Parathyroid adenoma (tissue), 2 donors: ENCODE measurements at regions not wholly inside any gene's neighbourhood (a gene's known extent, or its start where the extent isn't known, plus 50 kb on each side); places are given as distances from the start of the nearest gene placed in this dataset.
"Not testable (repeated sequence)": the region's sequence is repeated elsewhere in the genome, so short reads cannot be mapped to it uniquely, and the experiment has no call there.

Experiments used
- H2AFZ ChIP-seq: fragments of 300-600 bp; sonication (generic); one replicate; pipeline ENCODE4 v1.7.0; 2017; ENCODE audit warnings: antibody characterized with exemption, mild to moderate bottlenecking
- H3K27ac ChIP-seq: fragments of 300-600 bp; sonication (generic); one replicate; pipeline ENCODE4 v1.7.0; 2017
- H3K27me3 ChIP-seq: fragments of 300-600 bp; sonication (generic); one replicate; pipeline ENCODE4 v1.7.0; 2017; ENCODE audit warnings: low read length; ENCODE audit not compliant: control insufficient read depth, insufficient read depth
- H3K36me3 ChIP-seq: fragments of 300-600 bp; sonication (generic); one replicate; pipeline ENCODE4 v1.7.0; 2017; ENCODE audit warnings: low read length; ENCODE audit not compliant: control insufficient read depth, insufficient read depth
- H3K4me1 ChIP-seq: fragments of 300-600 bp; sonication (generic); one replicate; pipeline ENCODE4 v1.7.0; 2017; ENCODE audit warnings: control low read depth
- H3K4me2 ChIP-seq: fragments of 300-600 bp; sonication (generic); one replicate; pipeline ENCODE4 v1.7.0; 2017; ENCODE audit warnings: low read length
- H3K4me3 ChIP-seq: fragments of 300-600 bp; sonication (generic); one replicate; pipeline ENCODE4 v1.7.0; 2017; ENCODE audit warnings: low read depth, low read length
- H3K79me2 ChIP-seq: fragments of 300-600 bp; sonication (generic); one replicate; pipeline ENCODE4 v1.7.0; 2017; ENCODE audit warnings: control low read depth
- H3K9ac ChIP-seq: fragments of 300-600 bp; sonication (generic); one replicate; pipeline ENCODE4 v1.7.0; 2017; ENCODE audit warnings: mild to moderate bottlenecking
- H3K9me3 ChIP-seq: fragments of 300-600 bp; sonication (generic); one replicate; pipeline ENCODE4 v1.7.0; 2017; ENCODE audit warnings: low read length; ENCODE audit not compliant: control insufficient read depth
- TF ChIP-seq, protein P1 (sequence below): fragments of 300-600 bp; sonication (generic); IDR thresholded peaks from one replicate; pipeline ENCODE4 v1.7.0; 2017; ENCODE audit warnings: antibody characterized with exemption, mild to moderate bottlenecking
- donor health status: primary hyperparathyroidism.

DNA sequence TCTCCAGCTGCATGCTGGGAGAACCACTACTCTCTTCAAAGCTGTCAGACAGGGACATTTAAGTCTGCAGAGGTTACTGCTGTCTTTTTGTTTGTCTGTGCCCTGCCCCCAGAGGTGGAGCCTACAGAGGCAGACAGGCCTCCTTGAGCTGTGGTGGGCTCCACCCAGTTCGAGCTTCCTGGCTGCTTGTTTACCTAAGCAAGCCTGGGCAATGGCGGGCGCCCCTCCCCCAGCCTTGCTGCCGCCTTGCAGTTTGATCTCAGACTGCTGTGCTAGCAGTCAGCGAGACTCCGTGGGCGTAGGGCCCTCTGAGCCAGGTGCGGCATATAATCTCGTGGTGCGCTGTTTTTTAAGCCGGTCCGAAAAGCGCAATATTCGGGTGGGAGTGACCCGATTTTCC lies 215.0 kb downstream of the STIM2 start:
- not testable (repeated sequence) for H3K4me2 ChIP-seq, H3K36me3 ChIP-seq, H3K27me3 ChIP-seq, H3K27ac ChIP-seq, H3K4me1 ChIP-seq, H3K9me3 ChIP-seq, H3K9ac ChIP-seq, H3K79me2 ChIP-seq, H2AFZ ChIP-seq, H3K4me3 ChIP-seq

- H3K4me1 ChIP-seq: no peaks in the 10 kb centered on the region
- H3K9ac ChIP-seq: no peak overlapping the region
- H3K27ac ChIP-seq: no peak overlapping the region
- H3K9me3 ChIP-seq: no peaks in the 10 kb centered on the region
- H3K4me2 ChIP-seq: no peak overlapping the region
- no peak overlapping the region for H2AFZ ChIP-seq
- H3K27me3 ChIP-seq: no peaks in the 10 kb centered on the region
- TF ChIP-seq, protein P1, sequence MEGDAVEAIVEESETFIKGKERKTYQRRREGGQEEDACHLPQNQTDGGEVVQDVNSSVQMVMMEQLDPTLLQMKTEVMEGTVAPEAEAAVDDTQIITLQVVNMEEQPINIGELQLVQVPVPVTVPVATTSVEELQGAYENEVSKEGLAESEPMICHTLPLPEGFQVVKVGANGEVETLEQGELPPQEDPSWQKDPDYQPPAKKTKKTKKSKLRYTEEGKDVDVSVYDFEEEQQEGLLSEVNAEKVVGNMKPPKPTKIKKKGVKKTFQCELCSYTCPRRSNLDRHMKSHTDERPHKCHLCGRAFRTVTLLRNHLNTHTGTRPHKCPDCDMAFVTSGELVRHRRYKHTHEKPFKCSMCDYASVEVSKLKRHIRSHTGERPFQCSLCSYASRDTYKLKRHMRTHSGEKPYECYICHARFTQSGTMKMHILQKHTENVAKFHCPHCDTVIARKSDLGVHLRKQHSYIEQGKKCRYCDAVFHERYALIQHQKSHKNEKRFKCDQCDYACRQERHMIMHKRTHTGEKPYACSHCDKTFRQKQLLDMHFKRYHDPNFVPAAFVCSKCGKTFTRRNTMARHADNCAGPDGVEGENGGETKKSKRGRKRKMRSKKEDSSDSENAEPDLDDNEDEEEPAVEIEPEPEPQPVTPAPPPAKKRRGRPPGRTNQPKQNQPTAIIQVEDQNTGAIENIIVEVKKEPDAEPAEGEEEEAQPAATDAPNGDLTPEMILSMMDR: no peak
- H3K36me3 ChIP-seq: no peaks in the 10 kb centered on the region
- H3K79me2 ChIP-seq: no peaks in the 10 kb centered on the region
- H3K4me3 ChIP-seq: no peak overlapping the region
Measured at GRCh38 chr4:27078934-27079455, 218.4 kb downstream of the STIM2 start.

GRCh38 chr4:27081675-27082586 lies 221.3 kb downstream of the STIM2 start:
- no peaks in the 10 kb centered on the region for H3K27me3 ChIP-seq
- TF ChIP-seq, protein P1: no peak
- H2AFZ ChIP-seq: no peak overlapping the region
- H3K4me2 ChIP-seq: no peak overlapping the region
- H3K9ac ChIP-seq: no peak overlapping the region
- H3K9me3 ChIP-seq: no peaks in the 10 kb centered on the region
- no peaks in the 10 kb centered on the region for H3K4me1 ChIP-seq
- H3K4me3 ChIP-seq: no peak overlapping the region
- H3K36me3 ChIP-seq: no peaks in the 10 kb centered on the region
- H3K27ac ChIP-seq: no peak overlapping the region
- H3K79me2 ChIP-seq: no peaks in the 10 kb centered on the region

- no peak overlapping the region for H2AFZ ChIP-seq
- H3K27me3 ChIP-seq: no peaks in the 10 kb centered on the region
- no peak overlapping the region for H3K27ac ChIP-seq
- H3K4me3 ChIP-seq: no peak overlapping the region
- TF ChIP-seq, protein P1: no peak
- H3K4me2 ChIP-seq: no peak overlapping the region
- no peaks in the 10 kb centered on the region for H3K36me3 ChIP-seq
- no peak overlapping the region for H3K9ac ChIP-seq
- no peaks in the 10 kb centered on the region for H3K79me2 ChIP-seq
- no peaks in the 10 kb centered on the region for H3K9me3 ChIP-seq
- no peaks in the 10 kb centered on the region for H3K4me1 ChIP-seq
Measured at GRCh38 chr4:27082776-27083175, 222.1 kb downstream of the STIM2 start.

- peak overlapping the region; percentile 49 for H3K4me2 ChIP-seq
- no peak overlapping the region for H2AFZ ChIP-seq
- H3K9me3 ChIP-seq: no peaks in the 10 kb centered on the region
- H3K79me2 ChIP-seq: no peaks in the 10 kb centered on the region
- H3K27ac ChIP-seq: no peak overlapping the region
- no peaks in the 10 kb centered on the region for H3K4me1 ChIP-seq
- no peaks in the 10 kb centered on the region for H3K36me3 ChIP-seq
- TF ChIP-seq, protein P1: no peak
- H3K27me3 ChIP-seq: no peaks in the 10 kb centered on the region
- H3K9ac ChIP-seq: no peak overlapping the region
- peak overlapping the region; percentile 24 for H3K4me3 ChIP-seq
Measured at GRCh38 chr4:27084685-27085361, 224.2 kb downstream of the STIM2 start.
